ENCODE measurements at regions not wholly inside any gene's neighbourhood (a gene's known extent, or its start where the extent isn't known, plus 50 kb on each side); places are given as distances from the start of the nearest gene placed in this dataset.

DNA sequence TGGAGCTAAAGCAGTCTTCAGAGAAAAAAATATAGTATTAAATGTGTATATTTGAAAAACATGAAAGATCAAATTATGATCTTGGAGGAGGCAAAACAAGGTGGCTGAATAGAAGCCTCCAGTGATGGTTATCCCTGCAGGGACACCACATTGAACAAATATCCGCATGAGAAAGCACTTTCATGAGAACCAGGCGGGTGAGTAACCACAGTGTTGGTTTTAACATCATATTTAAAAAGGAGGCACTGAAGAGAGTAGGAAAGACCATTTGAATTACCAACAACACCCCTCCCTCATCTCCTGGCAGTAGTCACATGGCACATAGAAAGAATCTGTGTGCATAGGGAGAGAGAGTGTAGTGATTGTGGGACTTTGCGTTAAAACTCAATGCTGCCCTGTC, 759.6 kb upstream of the NRXN1 start:
- no peak for TF ChIP-seq POLR2AphosphoS5 (IDR thresholded peaks at IDR 0.05)
- TF ChIP-seq, protein P1, sequence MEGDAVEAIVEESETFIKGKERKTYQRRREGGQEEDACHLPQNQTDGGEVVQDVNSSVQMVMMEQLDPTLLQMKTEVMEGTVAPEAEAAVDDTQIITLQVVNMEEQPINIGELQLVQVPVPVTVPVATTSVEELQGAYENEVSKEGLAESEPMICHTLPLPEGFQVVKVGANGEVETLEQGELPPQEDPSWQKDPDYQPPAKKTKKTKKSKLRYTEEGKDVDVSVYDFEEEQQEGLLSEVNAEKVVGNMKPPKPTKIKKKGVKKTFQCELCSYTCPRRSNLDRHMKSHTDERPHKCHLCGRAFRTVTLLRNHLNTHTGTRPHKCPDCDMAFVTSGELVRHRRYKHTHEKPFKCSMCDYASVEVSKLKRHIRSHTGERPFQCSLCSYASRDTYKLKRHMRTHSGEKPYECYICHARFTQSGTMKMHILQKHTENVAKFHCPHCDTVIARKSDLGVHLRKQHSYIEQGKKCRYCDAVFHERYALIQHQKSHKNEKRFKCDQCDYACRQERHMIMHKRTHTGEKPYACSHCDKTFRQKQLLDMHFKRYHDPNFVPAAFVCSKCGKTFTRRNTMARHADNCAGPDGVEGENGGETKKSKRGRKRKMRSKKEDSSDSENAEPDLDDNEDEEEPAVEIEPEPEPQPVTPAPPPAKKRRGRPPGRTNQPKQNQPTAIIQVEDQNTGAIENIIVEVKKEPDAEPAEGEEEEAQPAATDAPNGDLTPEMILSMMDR (IDR thresholded peaks at IDR 0.05): no peak
- TF ChIP-seq POLR2A (IDR thresholded peaks at IDR 0.05): no peak
- no peak for TF ChIP-seq EP300 (IDR thresholded peaks at IDR 0.05)

All from sigmoid colon (tissue), 4 donors.